ENCODE measurements at regions not wholly inside any gene's neighbourhood (a gene's known extent, or its start where the extent isn't known, plus 50 kb on each side); places are given as distances from the start of the nearest gene placed in this dataset.
"Not testable (repeated sequence)": the region's sequence is repeated elsewhere in the genome, so short reads cannot be mapped to it uniquely, and the experiment has no call there.

DNA sequence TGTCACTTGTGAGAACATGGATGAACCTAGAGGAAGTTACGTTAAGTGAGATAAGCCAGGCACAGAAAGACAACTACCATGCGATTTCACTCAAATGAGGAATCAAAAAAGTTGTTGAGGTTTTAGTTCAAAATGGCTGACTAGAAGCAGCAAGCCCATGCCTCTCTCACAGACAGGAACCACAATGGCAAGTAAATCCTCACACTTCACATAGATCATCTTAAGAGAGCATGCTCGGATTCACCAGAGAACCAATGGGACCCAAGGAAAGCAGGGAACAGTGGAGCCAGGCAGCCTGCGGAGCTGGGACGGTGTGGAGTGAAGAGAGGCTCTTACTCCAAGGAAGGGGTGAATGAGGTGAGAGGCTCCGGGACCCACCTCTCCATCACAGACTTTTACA is 581.0 kb downstream of the UQCRFS1 start:
- no peak for DNase-seq (ENCODE audit: low spot score)
- Mint-ChIP-seq H3K9me3 (peaks cover 16% of the 10 kb centered on the region), H3K36me3 (peaks cover 19% of the 10 kb centered on the region), H3K27ac (peak overlapping the region; percentile 49; the same call in 1 of the 2 replicates), H3K4me1 (peaks cover 8% of the 10 kb centered on the region), H3K4me3 (no peak overlapping the region), H3K27me3 (ENCODE audit: low read depth) (no peaks in the 10 kb centered on the region)
- ATAC-seq: no peak
- TF ChIP-seq ZNF416 (CRISPR knock-in tag; IDR thresholded peaks at IDR 0.05): no peak
- no peak for TF ChIP-seq ELF4 (CRISPR knock-in tag; IDR thresholded peaks at IDR 0.05; ENCODE audit: low read depth)
- no peak for TF ChIP-seq JAZF1 (CRISPR knock-in tag; IDR thresholded peaks at IDR 0.05)
- TF ChIP-seq FOXK1 (CRISPR knock-in tag; IDR thresholded peaks at IDR 0.05): no peak
- ChIA-PET CTCF (interaction anchor here (0.9 to 2.8 kb wide), 3 partner anchors 51 to 163 kb away, joined by 3 to 55 read pairs (median 16); no protein-coding TSS in a partner anchor), POLR2A (no interaction called here)

- CTCF ChIA-PET: no interaction called here
- Mint-ChIP-seq H3K9me3 (peaks cover 21% of the 10 kb centered on the region), H3K4me3 (no peak overlapping the region), H3K4me1 (no peaks in the 10 kb centered on the region), H3K27ac (no peak overlapping the region), H3K36me3 (peaks cover 29% of the 10 kb centered on the region), H3K27me3 (ENCODE audit: low read depth) (no peaks in the 10 kb centered on the region)
- POLR2A ChIA-PET: no interaction called here
- TF ChIP-seq ESRRA (CRISPR knock-in tag; IDR thresholded peaks at IDR 0.05; ENCODE audit: borderline replicate concordance): no peak
- TF ChIP-seq HMGA2 (CRISPR knock-in tag; IDR thresholded peaks at IDR 0.05): no peak
- no peak for TF ChIP-seq NFYB (CRISPR knock-in tag; conservative IDR thresholded peaks at IDR 0.05; ENCODE audit: low read depth)
- TF ChIP-seq, protein P1, sequence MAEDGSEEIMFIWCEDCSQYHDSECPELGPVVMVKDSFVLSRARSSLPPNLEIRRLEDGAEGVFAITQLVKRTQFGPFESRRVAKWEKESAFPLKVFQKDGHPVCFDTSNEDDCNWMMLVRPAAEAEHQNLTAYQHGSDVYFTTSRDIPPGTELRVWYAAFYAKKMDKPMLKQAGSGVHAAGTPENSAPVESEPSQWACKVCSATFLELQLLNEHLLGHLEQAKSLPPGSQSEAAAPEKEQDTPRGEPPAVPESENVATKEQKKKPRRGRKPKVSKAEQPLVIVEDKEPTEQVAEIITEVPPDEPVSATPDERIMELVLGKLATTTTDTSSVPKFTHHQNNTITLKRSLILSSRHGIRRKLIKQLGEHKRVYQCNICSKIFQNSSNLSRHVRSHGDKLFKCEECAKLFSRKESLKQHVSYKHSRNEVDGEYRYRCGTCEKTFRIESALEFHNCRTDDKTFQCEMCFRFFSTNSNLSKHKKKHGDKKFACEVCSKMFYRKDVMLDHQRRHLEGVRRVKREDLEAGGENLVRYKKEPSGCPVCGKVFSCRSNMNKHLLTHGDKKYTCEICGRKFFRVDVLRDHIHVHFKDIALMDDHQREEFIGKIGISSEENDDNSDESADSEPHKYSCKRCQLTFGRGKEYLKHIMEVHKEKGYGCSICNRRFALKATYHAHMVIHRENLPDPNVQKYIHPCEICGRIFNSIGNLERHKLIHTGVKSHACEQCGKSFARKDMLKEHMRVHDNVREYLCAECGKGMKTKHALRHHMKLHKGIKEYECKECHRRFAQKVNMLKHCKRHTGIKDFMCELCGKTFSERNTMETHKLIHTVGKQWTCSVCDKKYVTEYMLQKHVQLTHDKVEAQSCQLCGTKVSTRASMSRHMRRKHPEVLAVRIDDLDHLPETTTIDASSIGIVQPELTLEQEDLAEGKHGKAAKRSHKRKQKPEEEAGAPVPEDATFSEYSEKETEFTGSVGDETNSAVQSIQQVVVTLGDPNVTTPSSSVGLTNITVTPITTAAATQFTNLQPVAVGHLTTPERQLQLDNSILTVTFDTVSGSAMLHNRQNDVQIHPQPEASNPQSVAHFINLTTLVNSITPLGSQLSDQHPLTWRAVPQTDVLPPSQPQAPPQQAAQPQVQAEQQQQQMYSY (CRISPR knock-in tag; IDR thresholded peaks at IDR 0.05): no peak
- TF ChIP-seq E2F1 (CRISPR knock-in tag; IDR thresholded peaks at IDR 0.05): no peak
- no peak for TF ChIP-seq MXD4 (CRISPR knock-in tag; IDR thresholded peaks at IDR 0.05; ENCODE audit: borderline replicate concordance)
- no peak for DNase-seq (ENCODE audit: low spot score)
- no peak for ATAC-seq
These were observed 585.3 kb downstream of the UQCRFS1 start for GRCh38 chr19:28627669-28628068.

GRCh38 chr19:28626407-28626806 is 586.5 kb downstream of the UQCRFS1 start:
- H3K4me1 Mint-ChIP-seq; DNase-seq (ENCODE audit: low spot score); H3K4me3 Mint-ChIP-seq; POLR2A ChIA-PET; CTCF ChIA-PET; H3K27me3 Mint-ChIP-seq (ENCODE audit: low read depth); ATAC-seq; H3K27ac Mint-ChIP-seq: not testable (repeated sequence)
- Mint-ChIP-seq H3K36me3 (peaks cover 29% of the 10 kb centered on the region), H3K9me3 (peaks cover 21% of the 10 kb centered on the region)

DNA sequence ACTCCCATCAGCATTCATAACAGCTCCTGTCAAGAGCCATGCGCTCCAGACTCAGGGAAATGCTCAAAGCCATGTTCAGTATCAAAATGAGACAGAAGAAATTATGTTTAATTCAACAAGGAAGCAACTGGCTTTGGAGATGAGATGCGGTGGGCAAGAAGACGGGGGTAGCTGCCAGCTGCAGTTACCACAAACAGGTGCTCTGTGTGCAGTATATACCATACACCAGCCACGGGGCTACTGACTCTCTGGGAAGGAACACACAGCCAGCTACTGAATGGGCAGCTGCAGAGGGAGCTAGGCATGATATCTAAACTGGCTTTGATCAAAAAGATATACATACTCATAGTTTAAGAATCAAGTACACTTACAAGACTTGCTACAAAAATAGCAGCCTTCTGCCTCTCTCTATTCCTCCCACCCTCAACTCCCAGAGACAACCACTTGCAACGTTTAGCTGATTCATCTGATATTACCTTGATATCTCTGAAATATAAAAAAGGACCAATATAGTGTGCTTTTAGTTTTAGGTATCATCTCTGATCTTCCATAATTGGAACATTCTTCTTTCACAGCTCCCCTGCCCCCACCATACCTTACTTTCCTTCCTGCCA is 593.0 kb downstream of the UQCRFS1 start:
- CTCF ChIA-PET: interaction anchor here (2.7 kb wide), 1 partner anchor 14 kb away, joined by 13 read pairs; no protein-coding TSS in a partner anchor
- Mint-ChIP-seq H3K27ac (no peak overlapping the region), H3K4me3 (no peak overlapping the region)
- TF ChIP-seq CDX4 (CRISPR knock-in tag; IDR thresholded peaks at IDR 0.05; ENCODE audit: borderline replicate concordance): no peak
- TF ChIP-seq, protein P2, sequence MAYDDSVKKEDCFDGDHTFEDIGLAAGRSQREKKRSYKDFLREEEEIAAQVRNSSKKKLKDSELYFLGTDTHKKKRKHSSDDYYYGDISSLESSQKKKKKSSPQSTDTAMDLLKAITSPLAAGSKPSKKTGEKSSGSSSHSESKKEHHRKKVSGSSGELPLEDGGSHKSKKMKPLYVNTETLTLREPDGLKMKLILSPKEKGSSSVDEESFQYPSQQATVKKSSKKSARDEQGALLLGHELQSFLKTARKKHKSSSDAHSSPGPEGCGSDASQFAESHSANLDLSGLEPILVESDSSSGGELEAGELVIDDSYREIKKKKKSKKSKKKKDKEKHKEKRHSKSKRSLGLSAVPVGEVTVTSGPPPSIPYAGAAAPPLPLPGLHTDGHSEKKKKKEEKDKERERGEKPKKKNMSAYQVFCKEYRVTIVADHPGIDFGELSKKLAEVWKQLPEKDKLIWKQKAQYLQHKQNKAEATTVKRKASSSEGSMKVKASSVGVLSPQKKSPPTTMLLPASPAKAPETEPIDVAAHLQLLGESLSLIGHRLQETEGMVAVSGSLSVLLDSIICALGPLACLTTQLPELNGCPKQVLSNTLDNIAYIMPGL (CRISPR knock-in tag; IDR thresholded peaks at IDR 0.05): no peak
- TF ChIP-seq, protein P3, sequence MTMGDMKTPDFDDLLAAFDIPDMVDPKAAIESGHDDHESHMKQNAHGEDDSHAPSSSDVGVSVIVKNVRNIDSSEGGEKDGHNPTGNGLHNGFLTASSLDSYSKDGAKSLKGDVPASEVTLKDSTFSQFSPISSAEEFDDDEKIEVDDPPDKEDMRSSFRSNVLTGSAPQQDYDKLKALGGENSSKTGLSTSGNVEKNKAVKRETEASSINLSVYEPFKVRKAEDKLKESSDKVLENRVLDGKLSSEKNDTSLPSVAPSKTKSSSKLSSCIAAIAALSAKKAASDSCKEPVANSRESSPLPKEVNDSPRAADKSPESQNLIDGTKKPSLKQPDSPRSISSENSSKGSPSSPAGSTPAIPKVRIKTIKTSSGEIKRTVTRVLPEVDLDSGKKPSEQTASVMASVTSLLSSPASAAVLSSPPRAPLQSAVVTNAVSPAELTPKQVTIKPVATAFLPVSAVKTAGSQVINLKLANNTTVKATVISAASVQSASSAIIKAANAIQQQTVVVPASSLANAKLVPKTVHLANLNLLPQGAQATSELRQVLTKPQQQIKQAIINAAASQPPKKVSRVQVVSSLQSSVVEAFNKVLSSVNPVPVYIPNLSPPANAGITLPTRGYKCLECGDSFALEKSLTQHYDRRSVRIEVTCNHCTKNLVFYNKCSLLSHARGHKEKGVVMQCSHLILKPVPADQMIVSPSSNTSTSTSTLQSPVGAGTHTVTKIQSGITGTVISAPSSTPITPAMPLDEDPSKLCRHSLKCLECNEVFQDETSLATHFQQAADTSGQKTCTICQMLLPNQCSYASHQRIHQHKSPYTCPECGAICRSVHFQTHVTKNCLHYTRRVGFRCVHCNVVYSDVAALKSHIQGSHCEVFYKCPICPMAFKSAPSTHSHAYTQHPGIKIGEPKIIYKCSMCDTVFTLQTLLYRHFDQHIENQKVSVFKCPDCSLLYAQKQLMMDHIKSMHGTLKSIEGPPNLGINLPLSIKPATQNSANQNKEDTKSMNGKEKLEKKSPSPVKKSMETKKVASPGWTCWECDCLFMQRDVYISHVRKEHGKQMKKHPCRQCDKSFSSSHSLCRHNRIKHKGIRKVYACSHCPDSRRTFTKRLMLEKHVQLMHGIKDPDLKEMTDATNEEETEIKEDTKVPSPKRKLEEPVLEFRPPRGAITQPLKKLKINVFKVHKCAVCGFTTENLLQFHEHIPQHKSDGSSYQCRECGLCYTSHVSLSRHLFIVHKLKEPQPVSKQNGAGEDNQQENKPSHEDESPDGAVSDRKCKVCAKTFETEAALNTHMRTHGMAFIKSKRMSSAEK (CRISPR knock-in tag; IDR thresholded peaks at IDR 0.05; ENCODE audit: borderline replicate concordance): no peak
- no peak for TF ChIP-seq SP1 (CRISPR knock-in tag; conservative IDR thresholded peaks at IDR 0.05)
- no peak for TF ChIP-seq NR1H2 (CRISPR knock-in tag; IDR thresholded peaks at IDR 0.05)
- no peak for TF ChIP-seq PRRX2 (CRISPR knock-in tag; IDR thresholded peaks at IDR 0.05)
- no peak for TF ChIP-seq NFATC4 (CRISPR knock-in tag; IDR thresholded peaks at IDR 0.05)

More for the DNA sequence above, 593.0 kb downstream of the UQCRFS1 start:
- POLR2A ChIA-PET: no interaction called here
- Mint-ChIP-seq H3K4me1 (no peaks in the 10 kb centered on the region), H3K9me3 (peaks cover 15% of the 10 kb centered on the region), H3K36me3 (peaks cover 17% of the 10 kb centered on the region), H3K27me3 (ENCODE audit: low read depth) (no peaks in the 10 kb centered on the region)
- ATAC-seq: no peak
- DNase-seq (ENCODE audit: low spot score): no peak

All from WTC11 (cell line).